ENCODE measurements at regions not wholly inside any gene's neighbourhood (a gene's known extent, or its start where the extent isn't known, plus 50 kb on each side); places are given as distances from the start of the nearest gene placed in this dataset.

DNA sequence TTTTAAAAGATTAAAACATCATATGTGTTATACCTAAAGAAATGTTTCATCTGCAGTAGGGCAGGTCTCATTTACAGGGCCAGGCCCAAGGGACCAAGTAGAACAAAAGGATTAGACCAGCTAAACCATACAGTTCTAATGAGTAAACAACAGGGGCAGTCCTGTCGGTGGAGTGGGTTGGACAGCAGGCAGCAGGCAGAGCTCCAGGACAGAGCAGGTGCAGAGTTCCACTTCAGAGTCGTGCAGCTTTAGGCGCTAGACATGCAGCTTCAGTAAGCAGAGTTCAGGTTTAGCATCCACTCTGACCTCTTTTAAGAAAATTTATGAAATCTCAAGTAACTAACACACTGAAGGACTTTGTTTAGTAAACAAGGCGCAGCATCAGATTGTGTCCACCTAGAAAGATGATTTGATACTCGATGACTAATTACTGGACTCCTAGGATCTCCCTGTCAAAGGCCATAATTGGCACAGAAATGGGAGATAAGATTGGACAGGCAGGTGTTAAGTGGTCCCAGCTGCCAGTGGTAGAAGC is 487.7 kb upstream of the INTU start:
- Histone ChIP-seq H3K9ac (ENCODE audit: low read length in 3 of 3) (no peak overlapping the region), H3K9me3 (ENCODE audit: control insufficient read depth in 2 of 3, insufficient read depth in 1 of 3, low read length in 3 of 3) (no peaks in the 10 kb centered on the region), H3K4me3 (ENCODE audit: low read length in 3 of 3) (no peak overlapping the region), H3K4me1 (ENCODE audit: control insufficient read depth in 2 of 3, insufficient read depth in 2 of 3, low read depth in 1 of 3, low read length in 3 of 3) (no peaks in the 10 kb centered on the region), H3K27me3 (ENCODE audit: control insufficient read depth, insufficient read depth, low read length) (no peaks in the 10 kb centered on the region), H3K27ac (ENCODE audit: low read depth in 2 of 2, low read length in 2 of 2) (no peak overlapping the region), H3K36me3 (ENCODE audit: control insufficient read depth in 2 of 3, insufficient read depth in 3 of 3, low read length in 3 of 3) (no peaks in the 10 kb centered on the region)
- TF ChIP-seq, protein P1, sequence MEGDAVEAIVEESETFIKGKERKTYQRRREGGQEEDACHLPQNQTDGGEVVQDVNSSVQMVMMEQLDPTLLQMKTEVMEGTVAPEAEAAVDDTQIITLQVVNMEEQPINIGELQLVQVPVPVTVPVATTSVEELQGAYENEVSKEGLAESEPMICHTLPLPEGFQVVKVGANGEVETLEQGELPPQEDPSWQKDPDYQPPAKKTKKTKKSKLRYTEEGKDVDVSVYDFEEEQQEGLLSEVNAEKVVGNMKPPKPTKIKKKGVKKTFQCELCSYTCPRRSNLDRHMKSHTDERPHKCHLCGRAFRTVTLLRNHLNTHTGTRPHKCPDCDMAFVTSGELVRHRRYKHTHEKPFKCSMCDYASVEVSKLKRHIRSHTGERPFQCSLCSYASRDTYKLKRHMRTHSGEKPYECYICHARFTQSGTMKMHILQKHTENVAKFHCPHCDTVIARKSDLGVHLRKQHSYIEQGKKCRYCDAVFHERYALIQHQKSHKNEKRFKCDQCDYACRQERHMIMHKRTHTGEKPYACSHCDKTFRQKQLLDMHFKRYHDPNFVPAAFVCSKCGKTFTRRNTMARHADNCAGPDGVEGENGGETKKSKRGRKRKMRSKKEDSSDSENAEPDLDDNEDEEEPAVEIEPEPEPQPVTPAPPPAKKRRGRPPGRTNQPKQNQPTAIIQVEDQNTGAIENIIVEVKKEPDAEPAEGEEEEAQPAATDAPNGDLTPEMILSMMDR (IDR thresholded peaks at IDR 0.05; ENCODE audit: borderline replicate concordance, extremely low read depth, insufficient read depth) = no peak
- DNase-seq = no peak
- intact Hi-C loops (cut with DNase I) = no loop called here
- FAIRE-seq = no peak

DNA sequence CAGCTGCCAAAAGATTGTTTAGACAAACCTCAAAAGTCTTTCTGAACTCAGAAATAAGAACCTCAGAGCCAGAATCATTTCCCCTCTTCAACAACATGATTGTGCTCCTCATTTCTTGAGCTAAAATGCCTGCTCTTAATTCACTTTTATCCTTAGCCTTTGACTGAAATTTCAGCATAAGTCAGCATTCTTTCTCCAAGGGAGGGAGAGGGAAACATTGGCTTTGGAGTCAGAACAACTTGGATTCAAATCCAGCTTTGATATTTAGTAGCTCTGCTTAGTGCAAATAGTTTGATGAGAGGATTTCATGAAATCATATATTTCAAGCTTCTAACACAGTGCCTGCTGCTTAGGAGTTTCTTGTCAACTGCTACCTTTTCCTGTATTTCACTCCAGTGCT is 484.6 kb upstream of the INTU start:
- H3K36me3 ChIP-seq (ENCODE audit: control insufficient read depth in 2 of 3, insufficient read depth in 3 of 3, low read length in 3 of 3) = no peaks in the 10 kb centered on the region
- no peak overlapping the region for H3K9ac ChIP-seq (ENCODE audit: low read length in 3 of 3)
- FAIRE-seq = no peak
- TF ChIP-seq, protein P1 (IDR thresholded peaks at IDR 0.05; ENCODE audit: borderline replicate concordance, extremely low read depth, insufficient read depth) = no peak
- DNase-seq = no peak
- no peaks in the 10 kb centered on the region for H3K27me3 ChIP-seq (ENCODE audit: control insufficient read depth, insufficient read depth, low read length)
- no peaks in the 10 kb centered on the region for H3K9me3 ChIP-seq (ENCODE audit: control insufficient read depth in 2 of 3, insufficient read depth in 1 of 3, low read length in 3 of 3)
- H3K4me1 ChIP-seq (ENCODE audit: control insufficient read depth in 2 of 3, insufficient read depth in 2 of 3, low read depth in 1 of 3, low read length in 3 of 3) = no peaks in the 10 kb centered on the region
- intact Hi-C loops (cut with DNase I) = no loop called here
- no peak overlapping the region for H3K4me3 ChIP-seq (ENCODE audit: low read length in 3 of 3)
- no peak overlapping the region for H3K27ac ChIP-seq (ENCODE audit: low read depth in 2 of 2, low read length in 2 of 2)

- H3K36me3 ChIP-seq (ENCODE audit: control insufficient read depth in 2 of 3, insufficient read depth in 3 of 3, low read length in 3 of 3) = no peaks in the 10 kb centered on the region
- no peak overlapping the region for H3K4me3 ChIP-seq (ENCODE audit: low read length in 3 of 3)
- TF ChIP-seq, protein P1 (IDR thresholded peaks at IDR 0.05; ENCODE audit: borderline replicate concordance, extremely low read depth, insufficient read depth) = no peak
- H3K9ac ChIP-seq (ENCODE audit: low read length in 3 of 3) = no peak overlapping the region
- intact Hi-C loops (cut with DNase I) = no loop called here
- DNase-seq (no peak), FAIRE-seq (no peak)
- no peaks in the 10 kb centered on the region for H3K4me1 ChIP-seq (ENCODE audit: control insufficient read depth in 2 of 3, insufficient read depth in 2 of 3, low read depth in 1 of 3, low read length in 3 of 3)
- no peaks in the 10 kb centered on the region for H3K27me3 ChIP-seq (ENCODE audit: control insufficient read depth, insufficient read depth, low read length)
- no peaks in the 10 kb centered on the region for H3K9me3 ChIP-seq (ENCODE audit: control insufficient read depth in 2 of 3, insufficient read depth in 1 of 3, low read length in 3 of 3)
- no peak overlapping the region for H3K27ac ChIP-seq (ENCODE audit: low read depth in 2 of 2, low read length in 2 of 2)
These were observed 483.7 kb upstream of the INTU start for GRCh38 chr4:127149086-127149485.

DNA sequence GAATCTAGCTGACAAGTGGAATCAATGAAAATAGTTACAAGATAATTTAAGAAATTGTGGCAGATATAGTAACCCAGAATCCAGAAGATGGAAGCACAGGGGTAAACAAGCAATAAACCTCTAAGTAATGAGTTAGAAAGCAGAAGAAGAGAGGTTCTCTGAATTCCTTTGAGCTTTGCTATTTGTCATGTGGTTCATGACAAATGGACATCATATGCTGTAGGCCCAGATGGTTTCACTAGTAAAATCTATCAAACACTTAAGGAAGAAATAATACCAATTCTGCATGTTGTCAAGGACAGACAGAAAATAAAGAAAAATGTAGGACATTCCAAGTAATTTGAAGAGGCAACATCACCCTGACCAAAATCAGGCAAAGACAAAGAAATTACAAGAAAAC is 480.8 kb upstream of the INTU start:
- TF ChIP-seq, protein P1 (IDR thresholded peaks at IDR 0.05; ENCODE audit: borderline replicate concordance, extremely low read depth, insufficient read depth) = no peak
- Histone ChIP-seq H3K9me3 (ENCODE audit: control insufficient read depth in 2 of 3, insufficient read depth in 1 of 3, low read length in 3 of 3) (no peaks in the 10 kb centered on the region), H3K27me3 (ENCODE audit: control insufficient read depth, insufficient read depth, low read length) (no peaks in the 10 kb centered on the region), H3K4me3 (ENCODE audit: low read length in 3 of 3) (no peak overlapping the region), H3K27ac (ENCODE audit: low read depth in 2 of 2, low read length in 2 of 2) (no peak overlapping the region), H3K9ac (ENCODE audit: low read length in 3 of 3) (no peak overlapping the region), H3K36me3 (ENCODE audit: control insufficient read depth in 2 of 3, insufficient read depth in 3 of 3, low read length in 3 of 3) (no peaks in the 10 kb centered on the region), H3K4me1 (ENCODE audit: control insufficient read depth in 2 of 3, insufficient read depth in 2 of 3, low read depth in 1 of 3, low read length in 3 of 3) (no peaks in the 10 kb centered on the region)
- FAIRE-seq (no peak), DNase-seq (no peak)
- intact Hi-C loops (cut with DNase I) = no loop called here

Measured in kidney (tissue), 13 donors.